ENCODE measurements at regions not wholly inside any gene's neighbourhood (a gene's known extent, or its start where the extent isn't known, plus 50 kb on each side); places are given as distances from the start of the nearest gene placed in this dataset.

- TF ChIP-seq CTCF (IDR thresholded peaks at IDR 0.05; ENCODE audit: poor library complexity, severe bottlenecking), result no peak
- peaks cover 5% of the 10 kb centered on the region for H3K9me3 ChIP-seq (ENCODE audit: severe bottlenecking)
- ATAC-seq (ENCODE audit: low read depth), result peak; percentile 93
- DNase-seq (ENCODE audit: low spot score), result no peak
- no peaks in the 10 kb centered on the region for H3K36me3 ChIP-seq (ENCODE audit: low read depth)
- peak overlapping the region; percentile 52 for H3K27ac ChIP-seq (ENCODE audit: poor library complexity, severe bottlenecking)
- H3K27me3 ChIP-seq (ENCODE audit: insufficient read depth, poor library complexity, severe bottlenecking), result no peaks in the 10 kb centered on the region
- H3K4me3 ChIP-seq (ENCODE audit: severe bottlenecking), result no peak overlapping the region
- H3K4me1 ChIP-seq (ENCODE audit: insufficient read depth, poor library complexity, severe bottlenecking), result peaks cover 8% of the 10 kb centered on the region
Measured at GRCh38 chr14:82387699-82388098, 854.0 kb upstream of the SEL1L start.

GRCh38 chr14:82388488-82388887 lies 854.8 kb upstream of the SEL1L start:
- Histone ChIP-seq H3K36me3 (ENCODE audit: low read depth) (no peaks in the 10 kb centered on the region), H3K27me3 (ENCODE audit: insufficient read depth, poor library complexity, severe bottlenecking) (no peaks in the 10 kb centered on the region), H3K9me3 (ENCODE audit: severe bottlenecking) (peaks cover 5% of the 10 kb centered on the region), H3K4me1 (ENCODE audit: insufficient read depth, poor library complexity, severe bottlenecking) (peaks cover 8% of the 10 kb centered on the region), H3K4me3 (ENCODE audit: severe bottlenecking) (no peak overlapping the region), H3K27ac (ENCODE audit: poor library complexity, severe bottlenecking) (peak overlapping the region; percentile 52)
- no peak for DNase-seq (ENCODE audit: low spot score)
- ATAC-seq (ENCODE audit: low read depth), result peak; percentile 26; the same call in 1 of the 3 replicates
- TF ChIP-seq CTCF (IDR thresholded peaks at IDR 0.05; ENCODE audit: poor library complexity, severe bottlenecking), result no peak

GRCh38 chr14:82390586-82390985 lies 856.9 kb upstream of the SEL1L start:
- ATAC-seq (ENCODE audit: low read depth), result no peak
- TF ChIP-seq CTCF (IDR thresholded peaks at IDR 0.05; ENCODE audit: poor library complexity, severe bottlenecking), result no peak
- no peak overlapping the region for H3K27ac ChIP-seq (ENCODE audit: poor library complexity, severe bottlenecking)

GRCh38 chr14:82394916-82395315 lies 861.3 kb upstream of the SEL1L start:
- Histone ChIP-seq H3K27ac (ENCODE audit: poor library complexity, severe bottlenecking) (no peak overlapping the region), H3K27me3 (ENCODE audit: insufficient read depth, poor library complexity, severe bottlenecking) (no peaks in the 10 kb centered on the region), H3K4me1 (ENCODE audit: insufficient read depth, poor library complexity, severe bottlenecking) (no peaks in the 10 kb centered on the region), H3K36me3 (ENCODE audit: low read depth) (no peaks in the 10 kb centered on the region), H3K9me3 (ENCODE audit: severe bottlenecking) (peaks cover 8% of the 10 kb centered on the region), H3K4me3 (ENCODE audit: severe bottlenecking) (no peak overlapping the region)
- DNase-seq (ENCODE audit: low spot score), result no peak
- no peak for ATAC-seq (ENCODE audit: low read depth)
- no peak for TF ChIP-seq CTCF (IDR thresholded peaks at IDR 0.05; ENCODE audit: poor library complexity, severe bottlenecking)

More at GRCh38 chr14:82390586-82390985, 856.9 kb upstream of the SEL1L start:
- peaks cover 5% of the 10 kb centered on the region for H3K9me3 ChIP-seq (ENCODE audit: severe bottlenecking)
- no peaks in the 10 kb centered on the region for H3K36me3 ChIP-seq (ENCODE audit: low read depth)
- no peak overlapping the region for H3K4me3 ChIP-seq (ENCODE audit: severe bottlenecking)
- H3K4me1 ChIP-seq (ENCODE audit: insufficient read depth, poor library complexity, severe bottlenecking), result peaks cover 8% of the 10 kb centered on the region
- H3K27me3 ChIP-seq (ENCODE audit: insufficient read depth, poor library complexity, severe bottlenecking), result no peaks in the 10 kb centered on the region
- no peak for DNase-seq (ENCODE audit: low spot score)

- no peak for DNase-seq (ENCODE audit: low spot score)
- no peak for ATAC-seq (ENCODE audit: low read depth)
- no peak for TF ChIP-seq CTCF (IDR thresholded peaks at IDR 0.05; ENCODE audit: poor library complexity, severe bottlenecking)
- Histone ChIP-seq H3K27me3 (ENCODE audit: insufficient read depth, poor library complexity, severe bottlenecking) (no peaks in the 10 kb centered on the region), H3K4me1 (ENCODE audit: insufficient read depth, poor library complexity, severe bottlenecking) (no peaks in the 10 kb centered on the region), H3K27ac (ENCODE audit: poor library complexity, severe bottlenecking) (no peak overlapping the region), H3K9me3 (ENCODE audit: severe bottlenecking) (peaks cover 3% of the 10 kb centered on the region), H3K36me3 (ENCODE audit: low read depth) (no peaks in the 10 kb centered on the region), H3K4me3 (ENCODE audit: severe bottlenecking) (no peak overlapping the region)
Measured at GRCh38 chr14:82398256-82398655, 864.6 kb upstream of the SEL1L start.

All from RWPE2 (cell line).